ENCODE measurements at regions not wholly inside any gene's neighbourhood (a gene's known extent, or its start where the extent isn't known, plus 50 kb on each side); places are given as distances from the start of the nearest gene placed in this dataset.

DNA sequence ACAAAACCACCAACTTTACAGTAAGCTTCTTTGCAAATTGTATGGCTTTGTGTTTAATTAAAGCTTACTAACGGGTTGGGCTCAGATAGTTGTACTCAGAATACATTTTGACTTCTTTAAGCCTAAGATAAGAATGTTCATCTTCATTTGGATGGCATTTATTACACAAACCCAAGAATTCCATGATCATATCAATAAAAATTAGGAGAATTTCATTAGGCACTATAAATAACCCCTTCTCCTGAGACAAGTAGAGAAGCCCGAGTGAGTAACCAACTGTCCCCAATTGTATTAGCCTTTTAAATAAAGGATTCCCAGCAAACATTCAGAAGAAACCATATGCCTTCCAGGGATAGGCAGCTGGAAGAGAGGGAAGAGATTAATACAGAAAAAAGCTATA, 504.7 kb downstream of the KCNJ2 start:
- FAIRE-seq (no peak), DNase-seq (ENCODE audit: low read depth, low spot score) (no peak)
- H3K4me3 ChIP-seq (replicated peaks in 1 of 3; ENCODE audit: insufficient read depth in 1 of 3, low read depth in 1 of 3, low read length in 3 of 3), result no peak overlapping the region
- H3K27ac ChIP-seq (ENCODE audit: insufficient read depth, low read depth, low read length), result no peak overlapping the region
- no peaks in the 10 kb centered on the region for H4K20me1 ChIP-seq (replicated peaks; ENCODE audit: control insufficient read depth, extremely low read depth, insufficient read depth, low read length)
- no peak overlapping the region for H3K9ac ChIP-seq (replicated peaks; ENCODE audit: extremely low read depth, insufficient read depth, low read length)
- intact Hi-C loops (cut with micrococcal nuclease), result no loop called here
- no peaks in the 10 kb centered on the region for H3K4me1 ChIP-seq (ENCODE audit: control insufficient read depth, extremely low read depth, insufficient read depth, low read length)
- no peaks in the 10 kb centered on the region for H3K79me2 ChIP-seq (ENCODE audit: control insufficient read depth, insufficient read depth, low read length)
- ChIA-PET POLR2A (no interaction called here), CTCF (no interaction called here)
- dilution Hi-C loops (cut with MboI; ENCODE audit: extremely low pct_ligation_motif_present, low sequenced_read_pairs), result no loop called here
- BruUV-seq (replicated peaks), result no TSS peak
- H3K4me2 ChIP-seq (ENCODE audit: insufficient read depth, low read length), result no peak overlapping the region
- no peaks in the 10 kb centered on the region for H3K9me1 ChIP-seq (replicated peaks; ENCODE audit: control insufficient read depth, extremely low read depth, insufficient read depth, low read length)
- no peaks in the 10 kb centered on the region for H3K36me3 ChIP-seq (ENCODE audit: control insufficient read depth in 2 of 2, extremely low read depth in 1 of 2, insufficient read depth in 2 of 2, low read length in 2 of 2)
- H3K9me3 ChIP-seq (replicated peaks; ENCODE audit: control insufficient read depth, insufficient read depth, low read length), result no peaks in the 10 kb centered on the region
- H3K27me3 ChIP-seq (ENCODE audit: control insufficient read depth in 2 of 2, insufficient read depth in 2 of 2, low read length in 2 of 2), result no peaks in the 10 kb centered on the region
- no peak overlapping the region for H2AFZ ChIP-seq (ENCODE audit: low read depth, low read length)
- TF ChIP-seq JUN (IDR thresholded peaks at IDR 0.05; ENCODE audit: borderline replicate concordance, insufficient read depth, insufficient read length, low read depth) (no peak), GATA2 (IDR thresholded peaks at IDR 0.05; ENCODE audit: insufficient read depth, insufficient read length, low read depth, low read length) (no peak), EZH2 (IDR thresholded peaks at IDR 0.05; ENCODE audit: borderline replicate concordance, low read depth, low read length, severe bottlenecking) (no peak), FOS (IDR thresholded peaks at IDR 0.05; ENCODE audit: borderline replicate concordance, insufficient read depth, low read length) (no peak), POLR2A (IDR thresholded peaks at IDR 0.05; ENCODE audit: low read depth, low read length) (no peak), POLR2AphosphoS5 (IDR thresholded peaks at IDR 0.05; ENCODE audit: insufficient read depth, low read depth, low read length) (no peak), MYC (IDR thresholded peaks at IDR 0.05; ENCODE audit: low read depth, low read length) (no peak)
- TF ChIP-seq, protein P1, sequence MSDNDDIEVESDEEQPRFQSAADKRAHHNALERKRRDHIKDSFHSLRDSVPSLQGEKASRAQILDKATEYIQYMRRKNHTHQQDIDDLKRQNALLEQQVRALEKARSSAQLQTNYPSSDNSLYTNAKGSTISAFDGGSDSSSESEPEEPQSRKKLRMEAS (IDR thresholded peaks at IDR 0.05; ENCODE audit: insufficient read depth, insufficient read length), result no peak
- TF ChIP-seq, protein P2, sequence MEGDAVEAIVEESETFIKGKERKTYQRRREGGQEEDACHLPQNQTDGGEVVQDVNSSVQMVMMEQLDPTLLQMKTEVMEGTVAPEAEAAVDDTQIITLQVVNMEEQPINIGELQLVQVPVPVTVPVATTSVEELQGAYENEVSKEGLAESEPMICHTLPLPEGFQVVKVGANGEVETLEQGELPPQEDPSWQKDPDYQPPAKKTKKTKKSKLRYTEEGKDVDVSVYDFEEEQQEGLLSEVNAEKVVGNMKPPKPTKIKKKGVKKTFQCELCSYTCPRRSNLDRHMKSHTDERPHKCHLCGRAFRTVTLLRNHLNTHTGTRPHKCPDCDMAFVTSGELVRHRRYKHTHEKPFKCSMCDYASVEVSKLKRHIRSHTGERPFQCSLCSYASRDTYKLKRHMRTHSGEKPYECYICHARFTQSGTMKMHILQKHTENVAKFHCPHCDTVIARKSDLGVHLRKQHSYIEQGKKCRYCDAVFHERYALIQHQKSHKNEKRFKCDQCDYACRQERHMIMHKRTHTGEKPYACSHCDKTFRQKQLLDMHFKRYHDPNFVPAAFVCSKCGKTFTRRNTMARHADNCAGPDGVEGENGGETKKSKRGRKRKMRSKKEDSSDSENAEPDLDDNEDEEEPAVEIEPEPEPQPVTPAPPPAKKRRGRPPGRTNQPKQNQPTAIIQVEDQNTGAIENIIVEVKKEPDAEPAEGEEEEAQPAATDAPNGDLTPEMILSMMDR (IDR thresholded peaks at IDR 0.05; ENCODE audit: extremely low read depth in 1 of 2, insufficient read depth in 1 of 2, low read depth in 1 of 2, low read length in 2 of 2), result no peak

Data from endothelial cell of umbilical vein (primary cell).